PC-9 (cell line): ENCODE measurements at regions not wholly inside any gene's neighbourhood (a gene's known extent, or its start where the extent isn't known, plus 50 kb on each side); places are given as distances from the start of the nearest gene placed in this dataset.
"Not testable (repeated sequence)": the region's sequence is repeated elsewhere in the genome, so short reads cannot be mapped to it uniquely, and the experiment has no call there.

Experiments
- BruUV-seq: library from RNA; stranded (reverse); fragments of 400-500 nt; replicated peaks from 2 replicates; lab custom pipeline; 2021; lab: Mats Ljungman, UMichigan
- CTCF ChIA-PET: fragments of 300-600 bp; sonication (Branson Sonifier 250); formaldehyde crosslinking; loops from one replicate; lab custom pipeline; 2022; ENCODE audit warnings: antibody characterized with exemption; lab: Charles Lee
- POLR2A ChIA-PET: fragments of 300-600 bp; sonication (Branson Sonifier 250); formaldehyde crosslinking; loops from one replicate; lab custom pipeline; 2022; ENCODE audit warnings: antibody characterized with exemption; ENCODE audit not compliant: unreplicated experiment; lab: Charles Lee
- DNase-seq, 2 experiments: peaks; one replicate each; pipeline versions ENCODE4 v3.0.0 to v3.0.0-alpha.2; 2015 to 2022; ENCODE audit warnings: mixed read lengths in 1 of 2
- H2AFZ ChIP-seq: fragments of 200-600 bp; sonication (generic); 2 replicates; pipeline ENCODE4 v1.8.1; 2017; ENCODE audit warnings: antibody characterized with exemption
- H3F3A ChIP-seq: fragments of 200-600 bp; sonication (generic); 2 replicates; pipeline ENCODE4 v1.8.1; 2017; ENCODE audit warnings: antibody characterized with exemption, mild to moderate bottlenecking, low read depth; ENCODE audit not compliant: insufficient read depth
- H3K27ac ChIP-seq: fragments of 200-600 bp; sonication (generic); 2 replicates; pipeline ENCODE4 v1.6.1; 2016; ENCODE audit warnings: mixed run types
- H3K27me3 ChIP-seq: fragments of 200-600 bp; sonication (generic); 2 replicates; pipeline ENCODE4 v1.6.1; 2016; ENCODE audit warnings: low read depth, mixed run types; ENCODE audit not compliant: insufficient read depth
- H3K36me3 ChIP-seq: fragments of 200-600 bp; sonication (generic); 2 replicates; pipeline ENCODE4 v1.6.1; 2016; ENCODE audit warnings: low read depth, mixed run types
- H3K4me1 ChIP-seq: fragments of 200-600 bp; sonication (generic); replicated peaks from 2 replicates; pipeline ENCODE4 v1.6.1; 2016; ENCODE audit warnings: mixed run types; ENCODE audit not compliant: insufficient read depth
- H3K4me2 ChIP-seq: fragments of 200-600 bp; sonication (generic); 2 replicates; pipeline ENCODE4 v1.6.1; 2017; ENCODE audit warnings: mixed run types
- H3K4me3 ChIP-seq: fragments of 200-600 bp; sonication (generic); 2 replicates; pipeline ENCODE4 v1.6.1; 2016; ENCODE audit warnings: mixed run types
- H3K79me2 ChIP-seq: fragments of 200-600 bp; sonication (generic); 2 replicates; pipeline ENCODE4 v1.6.1; 2017; ENCODE audit warnings: low read depth, mixed run types
- H3K9me2 ChIP-seq: fragments of 200-600 bp; sonication (generic); 2 replicates; pipeline ENCODE4 v1.8.1; 2017; ENCODE audit warnings: mild to moderate bottlenecking; ENCODE audit not compliant: insufficient read depth
- H3K9me3 ChIP-seq: fragments of 200-600 bp; sonication (generic); 2 replicates; pipeline ENCODE4 v1.8.1; 2016; ENCODE audit warnings: low read depth; ENCODE audit not compliant: insufficient read depth
- H4K20me1 ChIP-seq: fragments of 200-600 bp; sonication (generic); 2 replicates; pipeline ENCODE4 v1.8.1; 2017; ENCODE audit not compliant: insufficient read depth
- CTCF ChIP-seq: fragments of 200-600 bp; sonication (generic); conservative IDR thresholded peaks from 2 replicates; pipeline ENCODE4 v1.6.1; 2017; ENCODE audit warnings: mixed run types, antibody characterized with exemption, mild to moderate bottlenecking, moderate library complexity
- EZH2 ChIP-seq: fragments of 200-600 bp; sonication (generic); IDR thresholded peaks from 2 replicates; pipeline ENCODE4 v1.8.0; 2017; ENCODE audit warnings: antibody characterized with exemption, low read depth
- intact Hi-C: fragments of 100-400 bp; cut with micrococcal nuclease; formaldehyde crosslinking; loops from one replicate; pipeline ENCODE4 v1.10.0; 2022; ENCODE audit not compliant: unreplicated experiment

- H3K27ac ChIP-seq: no peak overlapping the region
- H2AFZ ChIP-seq: no peak overlapping the region
- TF ChIP-seq CTCF (no peak), EZH2 (no peak)
- no peaks in the 10 kb centered on the region for H3K9me2 ChIP-seq
- no peaks in the 10 kb centered on the region for H3K27me3 ChIP-seq
- H3K4me2 ChIP-seq: no peak overlapping the region
- H3K4me3 ChIP-seq: no peak overlapping the region
- H4K20me1 ChIP-seq: no peaks in the 10 kb centered on the region
- ChIA-PET POLR2A (no interaction called here), CTCF (no interaction called here)
- no peaks in the 10 kb centered on the region for H3K36me3 ChIP-seq
- intact Hi-C loops: no loop called here
- no peaks in the 10 kb centered on the region for H3K9me3 ChIP-seq
- no TSS peak for BruUV-seq
- DNase-seq: no peak
- H3K79me2 ChIP-seq: no peaks in the 10 kb centered on the region
- H3F3A ChIP-seq: no peaks in the 10 kb centered on the region
- H3K4me1 ChIP-seq: no peaks in the 10 kb centered on the region
These were observed 113.7 kb downstream of the FAM217A start for GRCh38 chr6:3965071-3965718.

GRCh38 chr6:3966426-3966825, 112.5 kb downstream of the FAM217A start:
- Histone ChIP-seq H3K4me1 (no peaks in the 10 kb centered on the region), H3K4me2 (no peak overlapping the region), H2AFZ (no peak overlapping the region), H3K4me3 (no peak overlapping the region), H3K36me3 (no peaks in the 10 kb centered on the region), H3F3A (no peaks in the 10 kb centered on the region), H3K79me2 (no peaks in the 10 kb centered on the region), H4K20me1 (no peaks in the 10 kb centered on the region), H3K9me3 (no peaks in the 10 kb centered on the region), H3K9me2 (no peaks in the 10 kb centered on the region), H3K27me3 (no peaks in the 10 kb centered on the region), H3K27ac (no peak overlapping the region)
- intact Hi-C loops: no loop called here
- TF ChIP-seq CTCF: no peak
- no peak for TF ChIP-seq EZH2
- no peak for DNase-seq
- POLR2A ChIA-PET: no interaction called here
- no TSS peak for BruUV-seq
- CTCF ChIA-PET: no interaction called here

GRCh38 chr6:3970097-3970496, 108.8 kb downstream of the FAM217A start:
- H3K9me3 ChIP-seq: no peaks in the 10 kb centered on the region
- ChIA-PET POLR2A (no interaction called here), CTCF (no interaction called here)
- no peaks in the 10 kb centered on the region for H3K36me3 ChIP-seq
- no peak for DNase-seq
- no peaks in the 10 kb centered on the region for H3K27me3 ChIP-seq
- H3K4me3 ChIP-seq: no peak overlapping the region
- H4K20me1 ChIP-seq: no peaks in the 10 kb centered on the region
- H3K4me2 ChIP-seq: no peak overlapping the region
- no peaks in the 10 kb centered on the region for H3F3A ChIP-seq
- no peaks in the 10 kb centered on the region for H3K79me2 ChIP-seq
- no peak overlapping the region for H3K27ac ChIP-seq
- H2AFZ ChIP-seq: no peak overlapping the region
- intact Hi-C loops: no loop called here
- no peaks in the 10 kb centered on the region for H3K4me1 ChIP-seq
- TF ChIP-seq CTCF (no peak), EZH2 (no peak)
- no TSS peak for BruUV-seq
- no peaks in the 10 kb centered on the region for H3K9me2 ChIP-seq

- H4K20me1 ChIP-seq, DNase-seq, H2AFZ ChIP-seq, H3K4me3 ChIP-seq, H3K27me3 ChIP-seq, H3F3A ChIP-seq, H3K9me2 ChIP-seq, H3K27ac ChIP-seq, CTCF ChIA-PET, H3K79me2 ChIP-seq, H3K9me3 ChIP-seq, H3K36me3 ChIP-seq, intact Hi-C loops, H3K4me2 ChIP-seq, BruUV-seq, POLR2A ChIA-PET, H3K4me1 ChIP-seq: not testable (repeated sequence)
These were observed 105.8 kb downstream of the FAM217A start for GRCh38 chr6:3973152-3973551.
